Right lobe of liver (tissue), 6 donors: ENCODE measurements at regions not wholly inside any gene's neighbourhood (a gene's known extent, or its start where the extent isn't known, plus 50 kb on each side); places are given as distances from the start of the nearest gene placed in this dataset.
A peak's percentile ranks its signal among the peaks of the same experiment; 100 is the strongest.

ENCODE experiments used
- ATAC-seq, 4 donors: fragments of 200-7000 bp; cut with Tn5 transposase; one replicate each; pipeline ENCODE4 v1.9.1; 2020; ENCODE audit warnings: mild to moderate bottlenecking in 4 of 4, moderate library complexity in 4 of 4
- DNase-seq, 3 donors: peaks; one replicate each; pipeline ENCODE4 v3.0.0-alpha.2; 2020
- H3K27ac ChIP-seq, 3 donors: fragments of 200-600 bp; one replicate each; pipeline ENCODE4 v1.8.0; 2022
- H3K27me3 ChIP-seq, 2 donors: fragments of 200-600 bp; one replicate each; pipeline ENCODE4 v1.8.0; 2022
- H3K36me3 ChIP-seq, 4 donors: fragments of 200-600 bp; sonication (generic) in 1 of 4; one replicate each; pipeline versions ENCODE4 v1.5.1 to v1.8.0; 2017 to 2022; ENCODE audit warnings: control low read depth in 1 of 4
- H3K4me1 ChIP-seq, 4 donors: fragments of 200-600 bp; sonication (generic) in 1 of 4; one replicate each; pipeline versions ENCODE4 v1.5.1 to v1.8.0; 2017 to 2022; ENCODE audit warnings: control low read depth in 1 of 4
- H3K4me3 ChIP-seq, 3 donors: fragments of 200-600 bp; one replicate each; pipeline ENCODE4 v1.8.0; 2022
- H3K9me3 ChIP-seq, 4 donors: fragments of 200-600 bp; sonication (generic) in 1 of 4; one replicate each; pipeline versions ENCODE4 v1.5.1 to v1.8.0; 2017 to 2022; ENCODE audit warnings: control low read depth in 1 of 4
- POLR2A ChIP-seq: fragments of 450-650 bp; IDR thresholded peaks from one replicate; pipeline ENCODE4 v1.6.1; 2017; ENCODE audit warnings: antibody characterized with exemption, mild to moderate bottlenecking
- WGBS: methylation state at CpG from one replicate; pipeline ENCODE4 v1.1.6; 2018; ENCODE audit warnings: low coverage, low lambda C conversion rate; ENCODE audit not compliant: insufficient coverage; ENCODE audit errors: missing lambda C conversion rate; 5-methylcytosine and 5-hydroxymethylcytosine counted together
- intact Hi-C, 2 donors: fragments of 100-400 bp; cut with DNase I; formaldehyde crosslinking; loops; one replicate each; pipeline versions ENCODE4 v1.11.2 to v1.14.1; 2022
- TF ChIP-seq, protein P1 (sequence below), 4 donors: fragments of 200-600 bp in 3 of 4; fragments of 450-650 bp in 1 of 4; IDR thresholded peaks; one replicate each; pipeline versions ENCODE4 v1.5.1 to v1.8.0; 2016 to 2022; ENCODE audit warnings: antibody characterized with exemption in 4 of 4, mild to moderate bottlenecking in 2 of 4
- donor health status: DM: no; HTN: yes; CAD: no.
- donor health status: DM: no; HTN: no; CAD: no.
- donor health status: DM: no; HTN: no; CAD: no.
- donor health status: DM: no; HTN: yes; CAD: no.
- donor health status: DM: no; HTN: yes; CAD: no.

DNA sequence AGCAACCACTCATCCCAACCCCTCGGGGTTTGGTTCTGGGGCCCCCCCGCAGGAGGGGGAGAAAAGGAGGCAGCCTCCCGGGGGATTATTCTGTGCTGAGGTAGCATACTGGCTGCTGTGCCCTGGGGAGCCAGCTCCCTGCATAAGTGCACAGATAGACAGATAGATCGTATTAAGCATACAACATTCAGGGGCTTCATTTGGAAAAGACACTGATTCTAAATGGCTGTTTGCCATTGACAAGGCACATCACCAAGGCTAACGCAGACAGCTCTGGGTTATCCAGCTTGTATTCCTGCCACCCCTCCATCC, 547.9 kb downstream of the BUD13 start:
- Histone ChIP-seq H3K4me1 (no peaks in the 10 kb centered on the region), H3K36me3 (no peaks in the 10 kb centered on the region), H3K27me3 (no peaks in the 10 kb centered on the region), H3K4me3 (no peak overlapping the region), H3K27ac (no peak overlapping the region), H3K9me3 (no peaks in the 10 kb centered on the region)
- TF ChIP-seq POLR2A, result no peak
- TF ChIP-seq, protein P1, sequence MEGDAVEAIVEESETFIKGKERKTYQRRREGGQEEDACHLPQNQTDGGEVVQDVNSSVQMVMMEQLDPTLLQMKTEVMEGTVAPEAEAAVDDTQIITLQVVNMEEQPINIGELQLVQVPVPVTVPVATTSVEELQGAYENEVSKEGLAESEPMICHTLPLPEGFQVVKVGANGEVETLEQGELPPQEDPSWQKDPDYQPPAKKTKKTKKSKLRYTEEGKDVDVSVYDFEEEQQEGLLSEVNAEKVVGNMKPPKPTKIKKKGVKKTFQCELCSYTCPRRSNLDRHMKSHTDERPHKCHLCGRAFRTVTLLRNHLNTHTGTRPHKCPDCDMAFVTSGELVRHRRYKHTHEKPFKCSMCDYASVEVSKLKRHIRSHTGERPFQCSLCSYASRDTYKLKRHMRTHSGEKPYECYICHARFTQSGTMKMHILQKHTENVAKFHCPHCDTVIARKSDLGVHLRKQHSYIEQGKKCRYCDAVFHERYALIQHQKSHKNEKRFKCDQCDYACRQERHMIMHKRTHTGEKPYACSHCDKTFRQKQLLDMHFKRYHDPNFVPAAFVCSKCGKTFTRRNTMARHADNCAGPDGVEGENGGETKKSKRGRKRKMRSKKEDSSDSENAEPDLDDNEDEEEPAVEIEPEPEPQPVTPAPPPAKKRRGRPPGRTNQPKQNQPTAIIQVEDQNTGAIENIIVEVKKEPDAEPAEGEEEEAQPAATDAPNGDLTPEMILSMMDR (IDR thresholded peaks at IDR 0.05), result no peak
- 17% methylated on average over 1 of the region's 5 CpGs for WGBS
- intact Hi-C loops, result no loop called here
- ATAC-seq (no peak), DNase-seq (no peak)

DNA sequence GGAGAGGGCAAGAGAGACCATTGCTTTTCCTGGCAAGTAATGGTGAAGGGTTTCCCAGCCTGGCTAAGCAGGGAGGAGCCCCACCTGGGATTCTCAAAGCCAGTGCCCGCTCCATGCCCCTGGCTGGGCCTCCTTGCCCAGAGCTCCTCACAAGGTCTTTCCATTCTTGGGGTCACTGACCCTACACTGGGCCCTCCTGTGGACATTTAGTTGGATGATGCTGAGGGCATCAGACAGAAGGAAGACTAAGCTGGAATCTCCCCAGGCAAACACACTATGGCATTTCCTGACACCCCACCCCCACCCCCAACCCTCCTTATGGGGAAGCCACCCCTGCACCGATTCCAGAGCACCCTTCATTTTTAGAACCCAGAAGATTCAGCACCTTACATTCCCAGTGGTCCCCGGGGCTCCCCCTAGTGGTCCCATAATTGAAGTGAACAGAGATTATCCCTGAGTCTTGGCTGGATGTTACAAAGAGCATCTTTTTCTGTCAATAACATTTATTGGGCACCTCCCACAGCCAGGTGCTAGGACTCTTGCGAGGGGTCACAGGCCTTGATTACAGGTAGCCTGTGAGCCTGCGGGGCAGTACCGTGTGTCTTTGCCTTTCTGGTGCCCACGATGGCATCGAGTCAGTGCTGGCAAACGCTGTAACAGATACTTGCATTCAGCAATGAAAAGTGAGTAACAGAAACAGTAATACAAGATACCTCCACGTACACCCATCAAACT, 548.5 kb downstream of the BUD13 start:
- WGBS, result 13% methylated on average over 7 of the region's 10 CpGs

DNA sequence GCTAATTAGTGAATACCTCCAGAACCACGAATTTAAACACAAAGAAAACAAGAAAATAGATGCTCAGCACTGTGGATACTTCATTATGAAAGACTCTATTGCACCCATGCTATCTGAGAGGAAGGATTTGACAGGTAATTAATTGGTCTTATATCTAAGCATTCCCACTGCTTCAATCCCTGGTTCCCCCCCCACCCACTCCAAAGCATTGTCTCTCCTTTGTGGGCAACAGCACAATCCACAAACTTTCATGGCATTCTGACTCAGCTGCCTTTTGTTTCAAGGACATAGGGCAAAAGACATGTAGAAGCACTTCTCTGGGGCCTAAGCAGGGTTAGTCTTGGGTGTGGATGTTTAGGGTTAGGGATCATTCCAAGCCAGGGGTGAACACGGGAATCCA, 551.4 kb downstream of the BUD13 start:
- H3K9me3 ChIP-seq, result no peaks in the 10 kb centered on the region
- WGBS, result 63% methylated on average over 2 of the region's 2 CpGs
- intact Hi-C loops, result no loop called here

More for the DNA sequence above, 548.5 kb downstream of the BUD13 start:
- no peak overlapping the region for H3K27ac ChIP-seq
- TF ChIP-seq, protein P1 (IDR thresholded peaks at IDR 0.05), result peak; percentile 32 to 68 (median 63)
- TF ChIP-seq POLR2A, result no peak
- peak; percentile 63 to 78 (median 68) for ATAC-seq
- intact Hi-C loops, result no loop called here
- no peak overlapping the region for H3K4me3 ChIP-seq
- no peaks in the 10 kb centered on the region for H3K36me3 ChIP-seq
- H3K27me3 ChIP-seq, result no peaks in the 10 kb centered on the region
- no peaks in the 10 kb centered on the region for H3K9me3 ChIP-seq
- H3K4me1 ChIP-seq, result no peaks in the 10 kb centered on the region
- DNase-seq, result peak in 1 of 3 donors; percentile 32

DNA sequence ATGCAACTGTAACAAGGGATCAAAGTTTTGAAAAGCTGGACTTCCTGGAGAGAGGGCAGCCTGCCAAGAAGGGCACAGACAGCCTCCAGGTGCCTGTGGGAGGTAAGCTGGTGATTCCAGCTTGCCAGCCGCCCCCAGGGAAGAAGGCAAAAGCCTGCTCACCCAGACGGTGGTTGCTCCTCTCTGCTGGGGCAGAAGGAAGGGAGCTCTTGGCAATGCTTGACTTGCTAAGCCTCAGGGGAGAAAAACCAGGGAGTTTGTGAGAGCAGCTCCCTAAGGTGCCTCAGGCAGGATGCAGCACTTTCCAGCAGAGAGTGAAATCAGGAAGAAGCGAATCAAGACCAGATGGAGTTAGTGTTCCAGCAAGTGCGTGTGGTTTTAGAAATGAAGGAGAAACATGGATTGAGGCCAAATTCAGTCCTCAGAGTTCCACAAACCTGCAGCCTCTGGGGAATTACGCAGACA, 553.6 kb downstream of the BUD13 start:
- Histone ChIP-seq H3K27ac (no peak overlapping the region), H3K4me1 (no peaks in the 10 kb centered on the region), H3K36me3 (no peaks in the 10 kb centered on the region), H3K4me3 (no peak overlapping the region), H3K27me3 (no peaks in the 10 kb centered on the region), H3K9me3 (no peaks in the 10 kb centered on the region)
- TF ChIP-seq, protein P1 (IDR thresholded peaks at IDR 0.05), result no peak
- TF ChIP-seq POLR2A, result no peak
- ATAC-seq (no peak), DNase-seq (no peak)
- intact Hi-C loops, result no loop called here
- 74% methylated on average over 5 of the region's 5 CpGs for WGBS

More for the DNA sequence above, 551.4 kb downstream of the BUD13 start:
- no peak for ATAC-seq
- no peak for DNase-seq
- H3K27me3 ChIP-seq, result no peaks in the 10 kb centered on the region
- no peaks in the 10 kb centered on the region for H3K4me1 ChIP-seq
- no peak overlapping the region for H3K27ac ChIP-seq
- no peak for TF ChIP-seq POLR2A
- TF ChIP-seq, protein P1 (IDR thresholded peaks at IDR 0.05), result no peak
- no peak overlapping the region for H3K4me3 ChIP-seq
- H3K36me3 ChIP-seq, result no peaks in the 10 kb centered on the region
